Smooth muscle cell (in vitro differentiated cells): ENCODE measurements at regions not wholly inside any gene's neighbourhood (a gene's known extent, or its start where the extent isn't known, plus 50 kb on each side); places are given as distances from the start of the nearest gene placed in this dataset.

Experiments used
- DNase-seq: peaks from one replicate; lab custom pipeline; 2025; ENCODE audit not compliant: unreplicated experiment; lab: John Stamatoyannopoulos, UW
- H2AFZ ChIP-seq: fragments of 200-600 bp; sonication (generic); 2 replicates; pipeline ENCODE4 v1.6.0; 2016; ENCODE audit warnings: antibody characterized with exemption, low read depth, mild to moderate bottlenecking
- H3F3A ChIP-seq: fragments of 200-600 bp; sonication (generic); 2 replicates; pipeline ENCODE4 v1.6.0; 2017; ENCODE audit warnings: antibody characterized with exemption, low read depth
- H3K27ac ChIP-seq: fragments of 200-600 bp; sonication (generic); 2 replicates; pipeline ENCODE4 v1.5.1; 2016; ENCODE audit warnings: low read depth, mild to moderate bottlenecking
- H3K27me3 ChIP-seq: fragments of 200-600 bp; sonication (generic); 2 replicates; pipeline ENCODE4 v1.6.1; 2016; ENCODE audit warnings: low read depth, mild to moderate bottlenecking
- H3K36me3 ChIP-seq: fragments of 200-600 bp; sonication (generic); 2 replicates; pipeline ENCODE4 v1.5.1; 2016; ENCODE audit warnings: low read depth
- H3K4me1 ChIP-seq: fragments of 200-600 bp; sonication (generic); 2 replicates; pipeline ENCODE4 v1.5.1; 2016; ENCODE audit warnings: low read depth
- H3K4me2 ChIP-seq: fragments of 200-600 bp; sonication (generic); 2 replicates; pipeline ENCODE4 v1.6.0; 2016; ENCODE audit warnings: mild to moderate bottlenecking
- H3K4me3 ChIP-seq: fragments of 200-600 bp; sonication (generic); 2 replicates; pipeline ENCODE4 v1.5.1; 2016; ENCODE audit warnings: mild to moderate bottlenecking
- H3K79me2 ChIP-seq: fragments of 200-600 bp; sonication (generic); 2 replicates; pipeline ENCODE4 v1.6.0; 2016; ENCODE audit warnings: low read depth, mild to moderate bottlenecking
- H3K9ac ChIP-seq: fragments of 200-600 bp; sonication (generic); 2 replicates; pipeline ENCODE4 v1.6.0; 2016; ENCODE audit warnings: low read depth
- H3K9me3 ChIP-seq: fragments of 200-600 bp; sonication (generic); replicated peaks from 2 replicates; pipeline ENCODE4 v1.5.1; 2016; ENCODE audit warnings: low read depth
- H4K20me1 ChIP-seq: fragments of 200-600 bp; sonication (generic); 2 replicates; pipeline ENCODE4 v1.6.0; 2016; ENCODE audit warnings: low read depth
- CTCF ChIP-seq: fragments of 200-600 bp; sonication (generic); IDR thresholded peaks from 2 replicates; pipeline ENCODE4 v1.5.1; 2017; ENCODE audit warnings: borderline replicate concordance, mild to moderate bottlenecking, antibody characterized with exemption; ENCODE audit not compliant: insufficient read depth, poor library complexity, severe bottlenecking
- WGBS: methylation state at CpG from one replicate; pipeline ENCODE4 v1.1.7; 2016; ENCODE audit warnings: low lambda C conversion rate; 5-methylcytosine and 5-hydroxymethylcytosine counted together

GRCh38 chr6:137602313-137603197, 108.4 kb upstream of the OLIG3 start:
- H3K36me3 ChIP-seq: no peaks in the 10 kb centered on the region
- DNase-seq: no peak
- no peaks in the 10 kb centered on the region for H3K79me2 ChIP-seq
- TF ChIP-seq CTCF: no peak
- H3K4me2 ChIP-seq: no peak overlapping the region
- H3K4me3 ChIP-seq: no peak overlapping the region
- H3K4me1 ChIP-seq: no peaks in the 10 kb centered on the region
- WGBS: 75% methylated on average over 9 of the region's 9 CpGs
- no peaks in the 10 kb centered on the region for H4K20me1 ChIP-seq
- H3K9ac ChIP-seq: no peak overlapping the region
- no peak overlapping the region for H2AFZ ChIP-seq
- no peak overlapping the region for H3K27ac ChIP-seq
- H3K9me3 ChIP-seq: no peaks in the 10 kb centered on the region
- H3K27me3 ChIP-seq: peaks cover 39% of the 10 kb centered on the region
- no peaks in the 10 kb centered on the region for H3F3A ChIP-seq

- no peaks in the 10 kb centered on the region for H4K20me1 ChIP-seq
- no peaks in the 10 kb centered on the region for H3F3A ChIP-seq
- no peak for TF ChIP-seq CTCF
- H3K9ac ChIP-seq: no peak overlapping the region
- no peak overlapping the region for H3K4me2 ChIP-seq
- no peak overlapping the region for H3K27ac ChIP-seq
- no peak for DNase-seq
- no peaks in the 10 kb centered on the region for H3K36me3 ChIP-seq
- H3K27me3 ChIP-seq: peaks cover 8% of the 10 kb centered on the region
- no peaks in the 10 kb centered on the region for H3K79me2 ChIP-seq
- no peak overlapping the region for H2AFZ ChIP-seq
- no peaks in the 10 kb centered on the region for H3K9me3 ChIP-seq
- no peaks in the 10 kb centered on the region for H3K4me1 ChIP-seq
- no peak overlapping the region for H3K4me3 ChIP-seq
- 87% methylated on average over 2 of the region's 2 CpGs for WGBS
Observed at GRCh38 chr6:137610702-137611101, 116.5 kb upstream of the OLIG3 start.

- no peak for DNase-seq
- no peak overlapping the region for H3K4me3 ChIP-seq
- no peak overlapping the region for H3K27ac ChIP-seq
- H3K9ac ChIP-seq: no peak overlapping the region
- H3K9me3 ChIP-seq: no peaks in the 10 kb centered on the region
- no peaks in the 10 kb centered on the region for H3K4me1 ChIP-seq
- H4K20me1 ChIP-seq: no peaks in the 10 kb centered on the region
- H3K27me3 ChIP-seq: peaks cover 5% of the 10 kb centered on the region
- no peaks in the 10 kb centered on the region for H3K79me2 ChIP-seq
- H3F3A ChIP-seq: no peaks in the 10 kb centered on the region
- no peaks in the 10 kb centered on the region for H3K36me3 ChIP-seq
- no peak overlapping the region for H2AFZ ChIP-seq
- no peak for TF ChIP-seq CTCF
- no peak overlapping the region for H3K4me2 ChIP-seq
- whole genome bisulfite sequencing: 85% methylated on average over 4 of the region's 4 CpGs
Observed at GRCh38 chr6:137623293-137623692, 129.1 kb upstream of the OLIG3 start.
